Stimulated activated CD8-positive, alpha-beta memory T cell treated with anti-CD3 and anti-CD28 coated beads, Interleukin-12 subunit alpha, Interleukin-12 subunit beta, amount 100 ng/mL, for 24 hours (primary cell): ENCODE measurements at regions not wholly inside any gene's neighbourhood (a gene's known extent, or its start where the extent isn't known, plus 50 kb on each side); places are given as distances from the start of the nearest gene placed in this dataset.
"Not testable (repeated sequence)": the region's sequence is repeated elsewhere in the genome, so short reads cannot be mapped to it uniquely, and the experiment has no call there.

Experiments
- DNase-seq: peaks from one replicate; pipeline ENCODE4 v3.0.0-alpha.2; 2020; ENCODE audit errors: extremely low read depth

DNA sequence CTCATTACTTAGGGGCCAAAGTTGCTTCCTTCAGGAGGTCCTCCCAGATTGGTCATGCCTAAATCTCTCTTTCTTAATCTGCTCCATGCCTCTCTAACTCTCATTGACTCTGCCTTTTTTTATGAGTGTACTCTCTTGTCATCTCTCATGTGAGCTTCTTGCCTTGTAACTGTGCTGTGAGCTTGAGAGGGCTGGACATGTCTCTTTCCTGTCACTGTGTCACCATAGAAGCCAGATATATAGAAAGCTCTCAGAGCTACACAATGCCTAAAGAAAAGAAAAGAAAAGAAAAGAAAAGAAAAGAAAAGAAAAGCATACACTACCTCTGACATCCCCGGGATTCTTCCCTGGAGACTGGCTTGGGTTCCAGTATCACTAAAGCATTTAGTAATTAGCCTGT lies 161.5 kb upstream of the SKOR2 start:
- no peak for DNase-seq

DNA sequence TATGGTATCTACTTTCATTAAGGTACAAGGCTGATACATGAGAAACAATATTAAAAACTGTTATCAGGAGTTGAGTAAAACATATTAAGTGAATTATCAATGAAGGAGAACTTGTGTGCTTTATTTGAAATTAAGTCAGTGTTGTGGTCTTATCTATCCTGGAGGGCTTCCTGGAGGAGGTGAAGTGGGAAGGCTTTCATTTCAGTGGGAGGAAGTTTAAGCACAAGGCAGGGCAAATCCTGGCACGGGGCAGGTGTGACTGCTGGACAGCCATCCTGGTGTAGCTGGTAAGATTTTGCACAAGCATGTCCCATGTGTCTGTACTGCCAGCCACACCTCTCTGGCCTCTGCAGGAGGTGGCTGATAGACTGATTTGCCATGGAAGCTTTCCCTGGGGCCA lies 159.7 kb upstream of the SKOR2 start:
- no peak for DNase-seq

DNA sequence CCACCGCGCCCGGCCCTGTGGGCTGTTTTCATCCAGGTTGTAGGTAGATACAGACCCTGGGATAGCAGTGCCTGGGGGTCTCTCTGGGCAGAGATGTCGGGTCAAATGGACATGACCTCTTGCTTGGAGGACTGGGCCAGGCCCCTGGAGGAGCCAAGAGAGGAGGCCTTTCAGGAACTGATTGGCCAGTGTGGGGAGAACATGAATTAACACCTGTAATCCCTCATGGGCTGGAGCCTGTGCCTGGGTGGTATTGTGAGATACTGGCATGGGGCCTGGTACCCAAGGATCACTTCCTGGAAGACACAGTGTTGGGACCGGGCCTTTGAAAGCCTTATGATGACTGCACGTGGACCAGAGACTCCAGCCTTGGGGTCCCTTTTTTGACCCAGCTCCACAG lies 158.7 kb upstream of the SKOR2 start:
- DNase-seq = no peak

DNA sequence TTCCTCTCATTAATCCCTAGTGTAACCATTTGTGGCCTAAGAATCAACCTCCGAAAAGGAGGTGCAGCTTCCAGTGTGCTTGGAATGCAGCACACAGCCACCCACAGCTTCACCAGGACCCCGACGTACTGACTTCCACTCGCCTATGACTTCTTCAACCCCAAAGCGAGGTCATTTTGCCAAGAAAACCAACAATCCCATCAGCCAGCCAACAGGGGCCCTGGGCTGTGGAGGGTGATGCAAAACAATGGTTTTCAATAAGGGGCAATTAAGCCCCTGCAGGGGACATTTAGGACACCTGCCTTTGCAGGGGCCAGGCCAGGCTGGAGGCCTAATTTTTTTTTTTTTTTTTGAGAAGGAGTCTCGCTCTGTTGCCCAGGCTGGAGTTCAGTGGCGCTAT lies 158.1 kb upstream of the SKOR2 start:
- DNase-seq = no peak

DNA sequence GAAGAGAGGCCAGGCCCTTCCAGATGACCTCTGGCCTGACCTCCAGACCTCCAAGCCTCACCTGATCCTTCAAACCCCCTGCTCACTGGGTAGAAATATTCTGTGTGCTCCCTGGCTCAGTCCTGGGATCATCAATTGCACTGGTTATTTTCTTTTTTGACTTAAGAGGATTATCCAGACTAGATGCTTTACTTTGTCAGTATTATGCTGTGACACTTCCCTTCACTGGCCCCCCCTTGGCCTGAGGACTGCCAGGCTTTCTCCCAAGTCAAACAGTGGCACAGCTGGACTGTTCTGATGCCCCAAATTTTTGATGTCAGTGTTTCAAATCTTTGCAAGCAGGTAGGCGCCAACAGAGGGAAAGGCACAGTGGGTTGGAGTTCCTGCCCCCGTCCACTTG lies 156.3 kb upstream of the SKOR2 start:
- no peak for DNase-seq

DNA sequence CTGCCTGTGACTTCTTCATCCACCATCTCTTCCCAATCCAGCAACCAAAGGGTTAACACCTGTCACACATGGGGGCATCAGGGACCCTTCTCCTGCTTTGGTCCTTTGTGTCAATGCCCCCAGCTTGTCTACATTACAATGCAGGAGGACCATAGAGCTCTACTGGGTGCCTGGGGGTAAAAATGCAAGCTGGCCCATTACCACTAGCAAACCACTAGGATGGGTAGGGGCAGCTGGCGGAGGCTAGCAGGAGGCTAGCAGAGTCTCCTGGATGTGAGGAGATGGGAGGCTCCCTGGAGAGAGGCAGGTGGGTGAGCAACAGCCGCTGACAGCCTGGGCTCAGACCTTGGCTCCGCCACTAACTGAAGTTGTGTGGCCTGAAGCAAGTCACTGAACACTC lies 153.4 kb upstream of the SKOR2 start:
- DNase-seq = no peak

DNA sequence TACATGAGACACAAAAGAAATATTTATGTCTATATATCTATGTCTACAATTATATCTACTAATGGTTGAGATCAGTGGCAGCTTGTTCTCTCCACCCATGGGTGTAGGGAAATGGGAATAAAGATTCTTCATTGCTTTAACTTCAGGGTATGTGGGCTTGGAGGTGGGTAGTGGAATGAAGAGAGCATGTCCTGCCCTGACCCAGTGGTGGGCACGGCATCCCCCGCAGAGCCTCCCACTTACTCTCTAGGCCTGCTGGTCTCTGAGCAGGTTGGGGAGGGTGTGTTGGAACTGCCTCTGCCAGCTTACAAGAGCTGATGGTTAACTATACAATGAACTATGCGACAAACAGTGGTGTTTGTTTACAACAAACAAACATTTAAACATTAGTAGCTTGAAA lies 152.5 kb upstream of the SKOR2 start:
- DNase-seq = no peak

DNA sequence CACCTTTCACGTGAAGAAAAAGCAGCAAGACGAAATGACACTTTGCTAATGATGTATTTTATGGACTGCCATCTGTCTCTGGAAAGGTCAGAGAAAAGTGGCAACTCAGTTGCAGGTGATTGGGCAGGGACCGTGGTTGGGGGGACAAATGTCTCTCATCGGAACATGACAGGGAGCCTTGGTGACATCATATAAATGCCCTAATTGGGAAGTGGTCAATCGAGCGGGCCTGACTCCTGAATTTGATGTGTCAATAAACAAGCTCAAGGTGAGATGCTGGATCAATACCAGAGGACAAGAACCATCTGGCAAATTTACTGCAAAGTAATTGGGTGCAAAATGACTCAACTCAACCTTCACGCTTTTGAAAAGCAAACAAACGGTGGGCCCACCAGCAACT lies 151.9 kb upstream of the SKOR2 start:
- no peak for DNase-seq

DNA sequence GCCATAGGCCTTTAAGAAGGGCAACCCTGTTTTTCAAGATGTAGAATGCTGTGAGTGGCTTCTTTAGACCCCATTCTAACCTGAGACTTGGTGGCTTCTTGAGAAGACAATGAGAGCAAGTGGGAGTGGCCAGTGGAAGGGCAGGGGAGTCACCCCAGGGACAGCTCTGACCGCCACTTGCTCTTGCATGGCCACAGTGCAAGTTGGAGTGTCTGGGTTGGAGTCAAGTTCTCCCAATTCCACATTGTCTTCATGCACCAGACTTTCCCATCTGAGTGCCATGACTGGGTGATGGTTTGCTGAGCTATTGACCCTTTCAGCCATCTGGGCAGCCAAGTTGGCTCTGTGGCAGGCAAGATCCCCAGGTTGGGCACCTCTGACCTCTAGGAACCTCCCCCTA lies 148.0 kb upstream of the SKOR2 start:
- DNase-seq = no peak

DNA sequence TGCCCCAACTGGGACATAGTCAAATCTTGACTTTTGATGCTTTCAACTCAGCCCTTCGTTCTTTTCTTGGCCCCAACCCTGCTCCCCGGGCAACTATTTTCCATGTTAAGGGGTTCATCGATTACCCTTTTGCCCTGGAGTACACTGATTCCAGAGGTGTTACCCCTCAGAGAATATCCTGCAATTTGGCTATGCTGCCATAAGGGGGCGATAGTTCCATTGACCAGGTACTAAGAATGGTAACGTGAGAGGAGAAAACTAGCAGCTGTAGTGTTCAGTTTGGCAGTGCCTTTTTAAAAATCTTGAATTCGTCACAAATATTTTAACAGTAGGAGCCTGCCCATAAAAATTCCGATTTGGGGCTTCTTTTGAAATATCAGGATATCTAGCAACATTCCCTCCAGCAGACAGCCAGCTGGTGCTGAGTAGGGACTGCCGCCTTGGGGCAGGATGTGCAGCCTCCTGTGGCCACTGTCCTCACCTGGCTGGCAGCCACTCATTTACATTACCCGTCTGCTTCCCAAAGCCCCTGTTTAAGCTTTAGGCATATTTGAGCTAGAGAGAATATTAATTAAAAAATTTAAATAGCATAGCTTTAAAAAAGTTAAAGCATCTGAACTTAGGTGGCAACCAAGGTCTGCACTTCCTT lies 146.3 kb upstream of the SKOR2 start:
- DNase-seq = no peak

DNA sequence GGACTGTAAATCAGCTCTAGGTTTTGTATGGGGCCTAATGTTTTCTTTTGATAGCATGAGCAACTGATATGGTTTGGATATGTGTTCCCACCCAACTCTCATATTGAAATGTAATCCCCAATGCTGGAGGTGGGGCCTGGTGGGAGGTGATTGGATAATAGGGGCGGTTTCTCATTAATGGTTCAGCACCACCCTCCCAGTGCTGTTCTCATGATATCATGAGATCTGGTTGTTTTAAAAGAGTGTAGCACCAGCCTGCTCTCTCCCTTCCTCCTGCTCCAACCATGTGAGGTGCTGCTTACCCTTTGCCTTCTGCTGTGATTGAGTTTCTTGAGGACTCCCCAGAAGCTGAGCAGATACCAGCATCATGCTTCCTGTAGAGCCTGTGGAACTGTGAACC lies 140.2 kb upstream of the SKOR2 start:
- no peak for DNase-seq

DNA sequence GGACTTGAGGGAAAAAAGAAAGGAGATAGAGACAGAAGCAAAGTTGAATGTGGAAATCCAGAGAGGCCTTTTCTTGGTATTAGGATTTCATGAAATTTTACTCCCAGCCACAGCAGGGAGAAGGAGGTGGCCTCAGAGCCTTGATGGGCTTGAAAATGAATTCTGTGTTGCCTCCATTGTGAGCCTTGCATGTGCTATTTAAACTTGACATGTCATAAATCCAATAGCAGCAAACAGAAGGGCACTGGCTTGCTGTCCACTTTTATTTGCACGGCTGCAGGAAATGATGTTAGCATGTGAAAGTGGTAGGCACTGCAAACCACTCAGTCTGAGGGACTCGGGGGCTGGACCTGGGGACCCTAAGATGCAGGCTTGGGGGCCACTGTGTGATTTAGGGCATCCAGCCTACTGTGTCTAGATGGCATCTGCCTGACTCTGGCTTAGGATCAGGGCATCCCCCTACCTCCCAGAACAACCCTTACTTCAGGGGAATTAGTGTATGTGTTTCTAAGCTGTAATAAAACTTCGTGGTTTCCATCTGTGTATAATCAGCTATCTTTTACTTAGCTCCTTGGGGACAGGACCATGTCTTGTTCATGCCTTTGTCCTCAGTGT lies 139.1 kb upstream of the SKOR2 start:
- no peak for DNase-seq

DNA sequence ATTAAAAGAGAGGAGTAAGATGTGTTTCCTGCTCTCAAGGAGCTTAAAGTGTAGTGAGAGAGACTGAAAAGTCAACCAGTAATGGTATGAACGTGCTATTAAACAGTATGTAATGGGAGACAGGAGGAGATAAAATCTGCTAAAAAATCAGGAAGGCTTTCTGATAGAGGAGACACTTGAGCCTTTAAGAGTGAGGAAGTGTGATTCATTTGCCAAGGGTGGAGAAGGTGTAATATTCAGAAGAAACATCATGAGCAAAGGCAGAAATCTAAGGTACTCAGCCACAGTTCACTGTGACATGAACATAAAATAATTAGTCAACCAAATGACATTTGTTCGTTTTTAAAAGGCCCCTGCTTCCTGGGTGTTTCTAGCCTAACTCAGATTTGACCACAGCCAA lies 137.8 kb upstream of the SKOR2 start:
- DNase-seq = no peak

DNA sequence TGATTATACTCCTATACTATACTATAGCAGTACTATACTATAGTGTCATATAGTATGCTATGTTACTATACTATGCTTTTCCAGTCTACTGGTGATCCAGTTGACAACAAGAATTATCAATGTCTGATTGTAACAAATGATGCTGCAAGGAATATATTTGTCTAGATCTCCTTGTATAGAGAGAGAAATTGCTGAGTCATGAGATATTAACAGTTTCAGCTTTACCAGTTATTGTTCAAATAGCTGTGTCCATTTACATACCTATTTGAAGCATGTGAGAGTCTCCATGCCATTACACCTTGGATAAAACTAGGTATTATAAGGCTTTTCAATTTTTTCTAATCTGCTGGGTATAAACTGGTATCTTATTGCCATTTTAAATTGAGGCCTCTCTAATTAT lies 136.4 kb upstream of the SKOR2 start:
- DNase-seq = no peak

DNA sequence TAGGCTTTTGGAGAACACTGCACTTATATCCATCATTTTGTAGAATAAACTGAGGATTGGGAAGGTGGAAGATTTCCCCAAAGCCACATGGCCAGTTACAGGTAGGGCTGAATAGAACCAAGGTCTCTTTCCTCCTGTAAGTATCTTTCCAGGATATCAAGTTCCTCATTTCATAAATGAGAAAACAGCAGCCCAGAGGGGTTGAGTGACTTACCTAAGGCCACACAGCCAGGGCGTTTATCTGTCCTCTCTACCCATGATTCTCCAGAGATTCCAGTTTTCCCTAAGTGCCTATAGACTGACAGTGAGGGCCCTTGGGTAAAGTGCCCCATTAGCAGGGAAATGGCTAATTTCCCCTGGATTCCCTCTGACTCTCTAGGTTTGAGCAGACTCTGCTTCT lies 132.3 kb upstream of the SKOR2 start:
- DNase-seq = no peak

DNA sequence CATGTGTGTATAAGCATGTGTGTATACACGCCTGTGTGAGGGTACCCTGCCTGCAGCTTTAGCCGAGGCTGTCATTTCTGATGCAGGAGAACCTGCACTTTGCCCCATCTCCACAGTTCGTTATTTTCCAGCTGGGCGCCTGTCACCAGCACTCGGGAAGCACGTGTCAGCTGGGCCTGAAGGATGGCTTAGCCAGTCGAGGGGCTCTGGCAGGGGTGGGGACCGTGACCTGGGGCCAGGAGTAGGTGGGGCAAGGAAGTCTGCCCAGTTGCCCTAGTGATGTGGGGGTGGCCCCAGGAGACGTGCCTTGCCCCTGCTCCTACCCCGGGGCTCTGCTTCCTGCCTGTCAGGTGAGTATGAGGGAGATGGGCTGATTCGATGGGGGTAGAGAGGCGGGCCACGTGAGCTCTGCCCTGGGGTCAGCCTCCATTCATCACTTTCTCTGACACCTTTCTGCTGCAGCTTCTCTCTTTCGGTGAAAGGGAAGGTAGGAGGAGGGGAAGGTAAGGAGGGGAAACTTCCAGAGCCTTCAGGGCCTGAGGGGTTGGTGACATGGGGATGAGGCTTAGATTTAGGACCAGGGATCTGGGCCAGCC lies 130.6 kb upstream of the SKOR2 start:
- no peak for DNase-seq

DNA sequence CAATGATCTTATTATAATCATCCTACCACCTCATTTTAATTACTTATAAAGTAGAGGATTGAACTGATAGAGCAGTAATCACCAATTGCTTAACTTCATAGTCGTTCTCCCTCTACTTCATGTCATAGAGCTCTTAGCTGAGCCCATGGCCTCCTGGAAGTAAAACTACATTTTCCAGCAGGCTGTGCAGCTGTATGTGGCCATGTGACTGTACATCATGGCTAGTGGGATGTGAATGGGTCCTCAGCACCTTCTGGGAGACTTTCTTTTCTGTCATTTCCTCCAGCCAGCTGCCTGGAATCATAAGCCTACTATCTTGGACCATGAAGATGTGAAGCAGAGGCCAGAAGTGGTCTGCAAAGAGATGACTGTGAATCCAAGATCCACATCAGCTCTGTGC lies 128.7 kb upstream of the SKOR2 start:
- DNase-seq = no peak

DNA sequence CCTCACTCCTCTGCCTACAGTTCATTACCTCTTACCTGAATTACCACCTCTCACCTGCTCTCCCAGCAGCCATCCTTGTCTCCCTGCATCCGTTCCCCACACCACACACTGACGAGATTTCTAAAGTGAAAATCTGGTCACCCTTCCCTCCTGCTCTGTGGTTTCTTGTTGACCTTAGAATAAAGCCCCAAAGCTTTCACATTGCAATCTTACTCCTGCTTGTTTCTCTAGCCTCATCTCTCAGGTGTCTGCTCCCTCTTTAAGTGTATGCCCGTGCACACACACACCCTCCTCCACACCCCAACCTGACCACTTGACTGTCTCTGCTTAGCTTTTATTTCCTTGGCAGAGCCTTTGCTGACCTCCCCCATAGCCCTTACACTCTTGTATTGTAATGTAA lies 122.0 kb upstream of the SKOR2 start:
- no peak for DNase-seq

DNA sequence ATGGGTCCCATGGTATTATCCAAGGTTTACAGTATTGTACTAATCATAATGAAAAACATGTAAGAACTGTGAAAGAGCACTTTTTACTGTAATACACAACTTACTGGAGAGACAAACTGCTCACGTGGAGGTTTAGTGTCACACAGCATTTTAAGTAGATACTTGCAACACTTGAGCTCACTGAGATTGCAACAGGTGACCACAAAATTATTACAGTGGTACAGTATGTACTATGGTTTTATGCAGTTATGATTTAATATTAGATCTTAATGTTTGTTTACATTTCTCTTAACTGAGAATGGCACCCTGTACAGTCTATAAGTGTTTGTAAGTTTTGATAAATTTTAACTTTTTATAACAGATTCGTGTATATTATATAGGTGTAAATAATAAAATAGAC lies 118.6 kb upstream of the SKOR2 start:
- no peak for DNase-seq

DNA sequence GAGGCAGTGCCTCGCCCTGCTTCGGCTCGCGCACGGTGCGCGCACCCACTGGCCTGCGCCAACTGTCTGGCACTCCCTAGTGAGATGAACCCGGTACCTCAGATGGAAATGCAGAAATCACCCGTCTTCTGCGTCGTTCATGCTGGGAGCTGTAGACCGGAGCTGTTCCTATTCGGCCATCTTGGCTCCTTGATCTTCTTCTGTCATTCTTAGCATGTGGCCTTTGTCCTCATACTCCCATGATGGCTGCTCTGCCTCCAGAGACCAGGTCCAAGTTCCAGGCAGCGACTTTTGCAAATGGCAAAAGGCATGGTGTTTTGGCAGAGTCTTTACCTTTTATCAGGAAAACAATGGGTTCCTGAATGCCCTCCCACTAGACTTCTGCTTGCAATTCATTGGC lies 102.6 kb upstream of the SKOR2 start:
- DNase-seq = not testable (repeated sequence)

DNA sequence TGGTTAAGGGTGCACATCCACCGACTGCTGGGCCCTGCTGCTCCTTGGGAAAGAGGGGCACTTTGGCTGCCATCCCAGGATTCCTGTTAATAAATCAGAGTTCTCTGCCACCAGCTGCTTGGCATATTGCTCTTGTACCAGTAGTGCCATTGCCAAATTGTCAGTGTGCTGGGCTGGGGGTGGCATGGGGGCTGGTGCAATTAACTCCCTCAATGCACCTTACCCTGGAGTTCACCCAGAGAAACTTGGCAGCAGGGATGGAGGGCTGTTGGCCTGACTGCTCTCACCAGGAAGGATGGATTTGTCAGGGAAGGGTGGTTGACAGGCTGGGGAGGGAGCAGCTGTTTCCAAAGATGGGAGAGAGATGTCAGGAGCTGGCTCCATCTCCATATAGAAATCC lies 94.6 kb upstream of the SKOR2 start:
- no peak for DNase-seq

DNA sequence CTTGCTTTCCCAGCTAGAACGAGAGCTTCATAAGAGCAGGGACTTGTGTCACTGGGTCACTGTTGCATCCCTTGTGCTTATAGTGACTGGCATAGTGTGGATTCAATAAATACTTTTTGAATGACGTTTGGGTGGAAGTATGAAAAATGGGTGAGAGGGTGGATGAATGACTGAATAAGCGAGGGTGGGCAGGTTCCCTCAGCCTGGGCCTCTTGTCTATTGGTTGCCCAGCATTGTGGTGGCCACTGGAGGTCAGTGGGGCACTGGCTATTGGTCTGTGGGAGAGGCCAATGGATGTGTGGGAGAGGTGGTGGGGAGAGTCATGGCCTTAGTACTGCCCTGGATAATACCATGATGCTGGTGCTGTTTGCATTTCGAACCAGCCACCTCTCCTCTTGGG lies 93.8 kb upstream of the SKOR2 start:
- DNase-seq = no peak

DNA sequence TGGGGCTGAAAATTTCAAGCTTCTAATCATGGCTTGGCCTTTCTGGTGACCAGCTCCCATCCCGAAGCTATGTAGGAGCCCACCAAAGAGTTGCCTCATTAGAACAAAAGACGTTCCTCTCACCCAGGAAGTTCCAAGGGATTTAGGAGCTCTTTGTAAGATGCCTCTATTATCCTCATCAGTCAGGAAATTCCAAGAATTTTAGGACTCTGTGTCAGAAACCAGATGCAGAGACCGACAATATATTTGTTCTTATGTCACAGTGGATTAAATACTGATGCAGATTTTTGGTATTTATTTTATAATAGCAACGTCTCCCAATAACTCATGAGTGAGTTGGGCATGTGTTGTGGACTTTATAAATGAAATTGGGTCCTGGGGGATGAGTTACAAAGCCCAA lies 91.8 kb upstream of the SKOR2 start:
- DNase-seq = no peak

DNA sequence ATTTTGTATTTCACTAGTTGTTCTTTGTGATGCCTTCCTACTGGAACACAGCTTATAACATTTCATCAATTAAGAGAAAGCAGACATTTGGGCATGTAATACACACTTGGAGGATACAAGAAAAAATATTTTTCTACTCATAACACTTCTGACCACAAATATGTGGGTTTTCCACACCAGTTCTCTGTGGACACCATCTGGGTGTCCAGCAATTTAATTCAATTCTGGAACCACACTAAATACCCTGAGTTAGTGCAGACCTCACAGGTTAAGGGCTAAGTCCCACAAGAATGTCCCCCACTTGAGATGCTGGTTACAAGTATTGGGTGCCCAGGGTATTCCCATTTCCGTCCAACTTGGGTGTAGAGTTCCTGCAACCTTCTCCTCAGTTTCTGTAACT lies 91.1 kb upstream of the SKOR2 start:
- DNase-seq = no peak
